Astrocyte (in vitro differentiated cells and primary cell): ENCODE measurements at regions not wholly inside any gene's neighbourhood (a gene's known extent, or its start where the extent isn't known, plus 50 kb on each side); places are given as distances from the start of the nearest gene placed in this dataset.

ENCODE experiments used
- DNase-seq: peaks from one replicate; pipeline ENCODE4 v3.0.0-alpha.2; 2010; ENCODE audit warnings: low read depth
- FAIRE-seq: peaks from 2 replicates; lab custom pipeline; 2011; peaks lifted over from hg19 to GRCh38; lab: Jason Lieb, UNC
- H2AFZ ChIP-seq: 2 replicates; pipeline ENCODE4 v1.6.0; 2012; ENCODE audit warnings: low read depth, low read length, inconsistent platforms
- H3K27ac ChIP-seq: 2 replicates; pipeline ENCODE4 v1.5.1; 2011; ENCODE audit warnings: low read depth, low read length, inconsistent platforms
- H3K27me3 ChIP-seq: 2 replicates; pipeline ENCODE4 v1.6.0; 2011; ENCODE audit warnings: low read length, inconsistent platforms; ENCODE audit not compliant: insufficient read depth
- H3K36me3 ChIP-seq: 2 replicates; pipeline ENCODE4 v1.5.1; 2011; ENCODE audit warnings: low read length, inconsistent platforms; ENCODE audit not compliant: insufficient read depth
- H3K4me1 ChIP-seq: 2 replicates; pipeline ENCODE4 v1.5.1; 2011; ENCODE audit warnings: low read length, inconsistent platforms; ENCODE audit not compliant: insufficient read depth
- H3K4me2 ChIP-seq: 2 replicates; pipeline ENCODE4 v1.6.0; 2012; ENCODE audit warnings: low read length, inconsistent platforms
- H3K4me3 ChIP-seq: 2 replicates; pipeline ENCODE4 v1.5.1; 2011; ENCODE audit warnings: low read depth, mild to moderate bottlenecking, low read length, inconsistent platforms; ENCODE audit not compliant: insufficient read depth
- H3K79me2 ChIP-seq: 2 replicates; pipeline ENCODE4 v1.6.0; 2012; ENCODE audit warnings: mild to moderate bottlenecking, low read length, inconsistent platforms; ENCODE audit not compliant: insufficient read depth
- H3K9ac ChIP-seq: 2 replicates; pipeline ENCODE4 v1.6.0; 2012; ENCODE audit warnings: mild to moderate bottlenecking, low read length, inconsistent platforms
- H3K9me3 ChIP-seq: 2 replicates; pipeline ENCODE4 v1.5.1; 2012; ENCODE audit warnings: low read depth, mild to moderate bottlenecking, low read length, inconsistent platforms; ENCODE audit not compliant: insufficient read depth
- H4K20me1 ChIP-seq: 2 replicates; pipeline ENCODE4 v1.6.0; 2012; ENCODE audit warnings: low read length, inconsistent platforms; ENCODE audit not compliant: insufficient read depth
- H3K27ac Mint-ChIP-seq: one replicate; pipeline ENCODE4 v1.8.0; 2021; ENCODE audit warnings: mild to moderate bottlenecking, mixed read lengths; ENCODE audit not compliant: unreplicated experiment
- H3K27me3 Mint-ChIP-seq: one replicate; pipeline ENCODE4 v1.8.0; 2021; ENCODE audit warnings: low read depth, mixed read lengths; ENCODE audit not compliant: unreplicated experiment
- H3K36me3 Mint-ChIP-seq: one replicate; pipeline ENCODE4 v1.8.0; 2021; ENCODE audit warnings: low read depth, mixed read lengths; ENCODE audit not compliant: unreplicated experiment
- H3K4me1 Mint-ChIP-seq: one replicate; pipeline ENCODE4 v1.8.0; 2021; ENCODE audit warnings: low read depth, mixed read lengths; ENCODE audit not compliant: unreplicated experiment
- H3K4me3 Mint-ChIP-seq: one replicate; pipeline ENCODE4 v1.8.0; 2021; ENCODE audit warnings: mild to moderate bottlenecking, moderate library complexity, mixed read lengths; ENCODE audit not compliant: unreplicated experiment
- H3K9me3 Mint-ChIP-seq: one replicate; pipeline ENCODE4 v1.8.0; 2021; ENCODE audit warnings: mild to moderate bottlenecking, mixed read lengths; ENCODE audit not compliant: unreplicated experiment
- CTCF ChIP-seq: IDR thresholded peaks from 2 replicates; pipeline ENCODE4 v1.5.1; 2011; ENCODE audit warnings: low read depth, mild to moderate bottlenecking, inconsistent platforms, low read length, moderate library complexity; ENCODE audit not compliant: insufficient read depth
- EZH2 ChIP-seq: IDR thresholded peaks from 2 replicates; pipeline ENCODE4 v1.6.1; 2012; ENCODE audit warnings: mild to moderate bottlenecking, low read length, inconsistent platforms; ENCODE audit not compliant: insufficient read depth

GRCh38 chr17:31657876-31658275 is 201.2 kb downstream of the COPRS start:
- Mint-ChIP-seq H3K27ac (no peak overlapping the region), H3K4me1 (no peaks in the 10 kb centered on the region), H3K27me3 (peaks cover 26% of the 10 kb centered on the region), H3K36me3 (peaks cover 3% of the 10 kb centered on the region), H3K4me3 (no peak overlapping the region), H3K9me3 (peaks cover 22% of the 10 kb centered on the region)
- no peak overlapping the region for H3K27ac ChIP-seq
- no peak overlapping the region for H3K9ac ChIP-seq
- no peaks in the 10 kb centered on the region for H3K79me2 ChIP-seq
- H3K36me3 ChIP-seq, result no peaks in the 10 kb centered on the region
- FAIRE-seq (no peak), DNase-seq (no peak)
- H3K4me1 ChIP-seq, result no peaks in the 10 kb centered on the region
- H3K27me3 ChIP-seq, result peaks cover 7% of the 10 kb centered on the region
- peaks cover 14% of the 10 kb centered on the region for H3K9me3 ChIP-seq
- TF ChIP-seq EZH2 (no peak), CTCF (no peak)
- no peaks in the 10 kb centered on the region for H4K20me1 ChIP-seq
- no peak overlapping the region for H3K4me3 ChIP-seq
- no peak overlapping the region for H2AFZ ChIP-seq
- H3K4me2 ChIP-seq, result no peak overlapping the region

- Mint-ChIP-seq H3K27me3 (peaks cover 32% of the 10 kb centered on the region), H3K9me3 (peaks cover 10% of the 10 kb centered on the region), H3K36me3 (no peaks in the 10 kb centered on the region), H3K4me3 (no peak overlapping the region), H3K27ac (no peak overlapping the region), H3K4me1 (no peaks in the 10 kb centered on the region)
- Histone ChIP-seq H3K27ac (no peak overlapping the region), H3K4me3 (no peak overlapping the region), H3K36me3 (no peaks in the 10 kb centered on the region), H3K27me3 (peaks cover 7% of the 10 kb centered on the region), H4K20me1 (no peaks in the 10 kb centered on the region), H3K9me3 (no peaks in the 10 kb centered on the region), H2AFZ (no peak overlapping the region), H3K9ac (no peak overlapping the region), H3K79me2 (no peaks in the 10 kb centered on the region), H3K4me2 (no peak overlapping the region), H3K4me1 (no peaks in the 10 kb centered on the region)
- TF ChIP-seq EZH2 (no peak), CTCF (no peak)
- DNase-seq (no peak), FAIRE-seq (no peak)
These were observed 204.1 kb downstream of the COPRS start for GRCh38 chr17:31654936-31655335.

GRCh38 chr17:31653691-31654090 is 205.4 kb downstream of the COPRS start:
- peaks cover 26% of the 10 kb centered on the region for H3K27me3 Mint-ChIP-seq
- no peak overlapping the region for H3K27ac Mint-ChIP-seq
- Histone ChIP-seq H2AFZ (no peak overlapping the region), H3K36me3 (no peaks in the 10 kb centered on the region), H3K4me1 (no peaks in the 10 kb centered on the region), H3K4me2 (no peak overlapping the region), H3K9ac (no peak overlapping the region), H3K4me3 (no peak overlapping the region), H4K20me1 (no peaks in the 10 kb centered on the region), H3K27me3 (peaks cover 3% of the 10 kb centered on the region), H3K27ac (no peak overlapping the region), H3K79me2 (no peaks in the 10 kb centered on the region), H3K9me3 (no peaks in the 10 kb centered on the region)
- DNase-seq (no peak), FAIRE-seq (no peak)
- H3K4me3 Mint-ChIP-seq, result no peak overlapping the region
- H3K36me3 Mint-ChIP-seq, result no peaks in the 10 kb centered on the region
- TF ChIP-seq EZH2 (no peak), CTCF (no peak)
- peaks cover 8% of the 10 kb centered on the region for H3K9me3 Mint-ChIP-seq
- H3K4me1 Mint-ChIP-seq, result no peaks in the 10 kb centered on the region
